HG03108 (cell line): ENCODE measurements at regions not wholly inside any gene's neighbourhood (a gene's known extent, or its start where the extent isn't known, plus 50 kb on each side); places are given as distances from the start of the nearest gene placed in this dataset.

Experiments
- ATAC-seq: cut with Tn5 transposase; IDR thresholded peaks from one replicate; pipeline ENCODE4 v1.9.1; 2021; ENCODE audit warnings: moderate library complexity; ENCODE audit not compliant: unreplicated experiment

GRCh38 chr2:223368481-223368880 is 233.7 kb downstream of the SCG2 start:
- ATAC-seq = no peak

GRCh38 chr2:223369889-223370288 is 232.3 kb downstream of the SCG2 start:
- ATAC-seq = no peak

GRCh38 chr2:223383315-223383714 is 218.8 kb downstream of the SCG2 start:
- no peak for ATAC-seq

- ATAC-seq = no peak
Measured at GRCh38 chr2:223386189-223386588, 216.0 kb downstream of the SCG2 start.

- no peak for ATAC-seq
Measured at GRCh38 chr2:223386984-223387383, 215.2 kb downstream of the SCG2 start.

GRCh38 chr2:223389624-223390023 is 212.5 kb downstream of the SCG2 start:
- no peak for ATAC-seq

GRCh38 chr2:223396993-223397392 is 205.2 kb downstream of the SCG2 start:
- ATAC-seq = no peak

- no peak for ATAC-seq
Measured at GRCh38 chr2:223399357-223399957, 202.7 kb downstream of the SCG2 start.

- ATAC-seq = no peak
Measured at GRCh38 chr2:223404616-223405015, 197.5 kb downstream of the SCG2 start.

- ATAC-seq = no peak
Measured at GRCh38 chr2:223414646-223415045, 187.5 kb downstream of the SCG2 start.

GRCh38 chr2:223415071-223415470 is 187.1 kb downstream of the SCG2 start:
- ATAC-seq = no peak

GRCh38 chr2:223416815-223417610 is 185.1 kb downstream of the SCG2 start:
- ATAC-seq = no peak

- no peak for ATAC-seq
Measured at GRCh38 chr2:223418131-223418530, 184.0 kb downstream of the SCG2 start.

GRCh38 chr2:223418604-223419199 is 183.5 kb downstream of the SCG2 start:
- no peak for ATAC-seq

GRCh38 chr2:223420048-223420447 is 182.1 kb downstream of the SCG2 start:
- ATAC-seq = no peak

- no peak for ATAC-seq
Measured at GRCh38 chr2:223431479-223431878, 170.7 kb downstream of the SCG2 start.

GRCh38 chr2:223433461-223433860 is 168.7 kb downstream of the SCG2 start:
- ATAC-seq = no peak

GRCh38 chr2:223437788-223438187 is 164.4 kb downstream of the SCG2 start:
- ATAC-seq = no peak

GRCh38 chr2:223439184-223439583 is 163.0 kb downstream of the SCG2 start:
- no peak for ATAC-seq

- no peak for ATAC-seq
Measured at GRCh38 chr2:223439786-223440185, 162.4 kb downstream of the SCG2 start.

GRCh38 chr2:223442847-223443246 is 159.3 kb downstream of the SCG2 start:
- ATAC-seq = no peak

- no peak for ATAC-seq
Measured at GRCh38 chr2:223450246-223450645, 151.9 kb downstream of the SCG2 start.
